HG03064 (cell line): ENCODE measurements at regions not wholly inside any gene's neighbourhood (a gene's known extent, or its start where the extent isn't known, plus 50 kb on each side); places are given as distances from the start of the nearest gene placed in this dataset.
"Not testable (repeated sequence)": the region's sequence is repeated elsewhere in the genome, so short reads cannot be mapped to it uniquely, and the experiment has no call there.

ENCODE experiments used
- ATAC-seq: cut with Tn5 transposase; IDR thresholded peaks from one replicate; pipeline ENCODE4 v1.9.1; 2021; ENCODE audit warnings: low read depth; ENCODE audit not compliant: unreplicated experiment

GRCh38 chr4:84151574-84151973 is 347.5 kb downstream of the NKX6-1 start:
- no peak for ATAC-seq

- no peak for ATAC-seq
Observed at GRCh38 chr4:84150177-84150576, 348.9 kb downstream of the NKX6-1 start.

GRCh38 chr4:84147831-84148230 is 351.3 kb downstream of the NKX6-1 start:
- ATAC-seq = no peak

DNA sequence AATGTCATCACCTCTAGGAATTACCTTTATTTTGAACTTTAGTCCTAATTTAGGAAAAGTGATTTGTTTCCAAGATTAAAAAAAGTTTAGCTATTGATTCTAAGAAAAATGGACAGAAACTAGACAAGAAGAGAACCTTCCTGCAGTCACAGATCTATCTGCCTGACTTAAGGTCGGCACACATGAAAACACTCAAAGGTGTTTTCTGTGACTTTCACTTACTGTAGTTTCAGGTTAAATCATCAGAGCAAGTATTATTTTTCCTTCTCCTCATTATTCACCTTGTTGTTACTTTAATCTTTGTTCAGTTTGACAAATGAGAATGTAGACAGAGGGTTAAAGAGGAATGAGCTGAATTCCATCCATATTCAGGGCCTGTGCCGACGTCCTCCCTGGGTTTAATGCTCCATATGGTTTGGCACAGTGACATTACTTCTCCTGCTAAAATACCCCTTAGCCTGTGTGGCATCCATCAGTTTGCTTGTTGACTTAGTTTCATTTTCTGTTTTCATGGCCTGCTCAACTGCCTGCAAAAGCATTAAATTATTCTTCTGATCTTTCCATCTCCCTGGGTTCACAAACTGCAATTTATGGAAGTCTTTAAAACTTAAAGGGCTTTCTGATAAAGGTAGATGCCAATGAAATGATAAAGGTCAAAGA is 352.7 kb downstream of the NKX6-1 start:
- ATAC-seq = no peak

- no peak for ATAC-seq
Observed at GRCh38 chr4:84145176-84145575, 353.9 kb downstream of the NKX6-1 start.

GRCh38 chr4:84126911-84127310 is 372.2 kb downstream of the NKX6-1 start:
- not testable (repeated sequence) for ATAC-seq

- ATAC-seq = no peak
Observed at GRCh38 chr4:84126061-84126787, 372.9 kb downstream of the NKX6-1 start.

DNA sequence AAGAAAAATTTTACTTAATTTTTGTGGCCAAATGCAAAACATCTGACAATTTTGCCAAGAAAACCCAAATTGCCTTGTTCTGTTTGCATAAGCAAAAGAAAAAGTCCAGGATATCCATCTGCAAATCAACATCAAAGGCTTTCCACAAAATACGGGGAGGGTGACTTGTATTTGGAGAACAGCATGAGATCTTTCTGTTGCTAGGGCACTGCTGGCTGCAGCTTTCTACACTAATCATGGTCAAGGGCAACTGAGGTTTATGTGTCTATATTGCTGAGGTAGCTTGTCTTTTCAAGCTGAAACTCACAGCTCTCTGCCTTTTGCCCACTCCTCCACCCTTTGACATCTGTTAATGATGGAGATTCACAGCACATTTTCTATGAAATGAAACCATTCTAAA is 389.1 kb downstream of the NKX6-1 start:
- no peak for ATAC-seq

DNA sequence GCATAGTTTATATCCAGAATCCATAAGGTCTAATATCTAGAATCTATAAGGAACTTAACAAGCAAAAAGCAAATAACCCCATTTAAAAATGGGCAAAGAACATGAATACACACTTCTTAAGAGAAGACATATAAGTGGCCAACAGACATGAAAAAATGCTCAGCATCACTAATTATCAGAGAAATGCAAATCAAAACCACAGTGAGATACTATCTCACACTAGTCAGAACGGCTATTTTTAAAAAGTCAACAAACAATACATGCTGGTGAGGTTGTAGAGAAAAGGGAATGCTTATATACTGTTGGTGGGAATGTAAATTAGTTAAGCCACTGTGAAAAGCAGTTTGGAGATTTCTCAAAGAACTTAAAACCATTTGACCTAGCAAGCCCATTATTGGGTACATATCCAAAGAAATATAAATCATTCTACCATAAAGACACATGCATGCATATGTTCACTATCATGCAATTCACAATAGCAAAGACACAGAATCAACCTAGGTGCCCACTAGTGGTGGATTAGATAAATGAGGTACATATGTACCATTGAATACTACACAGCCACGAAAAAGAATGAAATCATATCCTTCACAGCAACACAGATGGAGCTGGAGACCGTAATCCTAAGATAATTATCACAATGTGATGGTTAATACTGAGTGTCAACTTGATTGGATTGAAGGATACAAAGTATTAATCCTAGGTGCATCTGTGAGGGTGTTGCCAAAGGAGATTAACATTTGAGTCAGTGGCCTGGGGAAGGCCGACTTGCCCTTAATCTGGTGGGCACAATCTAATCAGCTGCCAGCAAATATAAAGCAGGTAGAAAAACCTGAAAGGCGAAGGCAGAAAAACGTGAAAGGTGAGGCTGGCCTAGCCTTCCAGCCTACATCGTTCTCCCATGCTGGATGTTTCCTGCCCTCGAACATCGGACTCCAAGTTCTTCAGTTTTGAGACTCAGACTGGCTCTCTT is 397.2 kb downstream of the NKX6-1 start:
- ATAC-seq = not testable (repeated sequence)

DNA sequence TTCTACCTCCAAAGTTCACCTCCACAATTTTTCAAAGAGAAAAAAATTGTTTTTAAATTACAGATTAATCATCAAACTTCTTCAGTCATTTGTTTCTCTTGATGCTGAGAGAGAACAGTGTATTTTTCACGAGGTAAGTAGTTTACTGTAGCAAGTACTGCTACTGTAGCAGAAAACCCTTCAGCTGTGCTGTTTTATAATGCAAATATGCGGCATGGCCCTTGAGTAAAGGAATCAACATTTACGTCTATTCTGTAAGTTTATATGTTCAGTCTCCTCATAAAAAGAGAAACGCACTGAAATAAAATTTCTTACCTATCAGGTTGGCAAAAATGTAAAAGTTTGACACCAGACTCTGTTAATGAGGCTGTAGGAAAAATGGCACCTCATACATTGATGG is 399.0 kb downstream of the NKX6-1 start:
- no peak for ATAC-seq

GRCh38 chr4:84099599-84099998 is 399.5 kb downstream of the NKX6-1 start:
- ATAC-seq = no peak

GRCh38 chr4:84091266-84091665 is 407.8 kb downstream of the NKX6-1 start:
- no peak for ATAC-seq

GRCh38 chr4:84089652-84090437 is 409.2 kb downstream of the NKX6-1 start:
- ATAC-seq = no peak

DNA sequence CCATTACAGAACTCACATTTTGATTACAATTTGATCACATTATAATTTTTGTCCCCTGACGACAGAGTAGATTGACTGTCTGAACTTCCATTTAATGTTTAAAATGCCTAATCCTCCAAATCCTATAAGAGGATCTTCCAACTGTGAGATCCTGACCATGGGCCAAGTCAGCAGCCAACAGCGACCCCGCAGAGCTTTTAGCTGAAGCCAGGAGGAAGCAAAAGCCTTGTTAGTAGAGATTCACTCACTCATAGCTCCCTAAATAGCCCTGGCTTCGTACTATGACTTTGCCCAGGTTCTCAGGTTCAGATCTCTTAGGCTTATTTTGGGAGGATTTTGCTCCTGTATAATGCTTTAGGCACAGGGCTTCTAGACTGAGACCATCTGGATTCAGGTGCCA is 413.1 kb downstream of the NKX6-1 start:
- no peak for ATAC-seq

DNA sequence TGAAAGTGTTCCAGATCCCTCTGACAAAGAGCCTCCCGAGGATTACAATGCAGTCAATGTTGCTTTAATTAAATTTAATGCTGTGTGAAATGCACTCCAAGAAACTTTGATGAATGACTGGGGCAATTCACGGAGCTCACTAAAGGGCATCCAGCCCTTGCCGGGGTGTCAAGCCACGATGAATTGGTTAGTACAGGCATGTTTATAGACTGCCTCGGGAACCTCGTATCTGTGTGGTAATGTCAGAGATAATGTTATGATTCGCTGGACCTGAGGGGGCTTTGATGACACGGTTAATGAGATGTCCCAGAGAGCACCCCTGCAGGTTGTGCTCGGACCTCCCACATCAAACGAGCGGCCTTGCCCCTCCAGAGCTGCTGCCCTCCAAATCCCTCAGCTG is 428.8 kb downstream of the NKX6-1 start:
- ATAC-seq = no peak

DNA sequence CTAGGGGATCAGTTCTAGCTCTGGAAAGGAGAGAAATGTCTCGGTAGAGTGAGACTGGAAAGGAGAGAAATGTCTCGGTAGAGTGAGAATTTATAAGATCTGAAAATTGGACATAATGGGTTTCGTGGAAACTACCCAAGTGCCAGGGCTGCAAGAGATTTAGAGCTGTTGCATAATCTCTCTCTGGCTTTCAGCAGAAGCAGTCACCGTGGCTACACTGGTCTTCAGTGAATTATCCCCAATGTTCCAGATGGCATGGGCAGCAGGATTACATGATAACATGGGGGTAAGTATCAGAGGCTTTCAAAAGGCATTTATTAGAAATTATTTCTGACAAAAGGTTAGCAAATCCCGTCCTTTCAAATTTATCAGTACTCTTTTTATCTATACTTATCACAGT is 435.5 kb downstream of the NKX6-1 start:
- ATAC-seq = no peak

DNA sequence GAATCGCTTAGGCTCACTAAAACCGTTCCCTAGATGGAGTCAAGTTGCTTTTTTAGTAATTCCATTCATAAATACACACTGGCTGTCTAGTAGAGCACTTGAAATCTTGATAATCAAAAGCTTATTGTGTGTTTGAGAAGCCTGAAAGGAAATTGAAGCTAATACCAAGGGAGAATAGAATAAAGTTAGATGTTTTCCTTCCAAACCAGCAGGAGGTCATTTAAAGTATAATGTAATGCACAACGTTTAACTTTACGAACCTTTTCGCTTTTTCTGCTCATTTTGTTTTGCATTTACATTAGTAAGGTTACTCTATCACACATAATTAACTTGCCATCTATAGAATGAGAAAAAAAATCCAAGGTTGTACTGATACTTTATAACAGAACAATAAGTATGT is 440.9 kb downstream of the NKX6-1 start:
- ATAC-seq = no peak

DNA sequence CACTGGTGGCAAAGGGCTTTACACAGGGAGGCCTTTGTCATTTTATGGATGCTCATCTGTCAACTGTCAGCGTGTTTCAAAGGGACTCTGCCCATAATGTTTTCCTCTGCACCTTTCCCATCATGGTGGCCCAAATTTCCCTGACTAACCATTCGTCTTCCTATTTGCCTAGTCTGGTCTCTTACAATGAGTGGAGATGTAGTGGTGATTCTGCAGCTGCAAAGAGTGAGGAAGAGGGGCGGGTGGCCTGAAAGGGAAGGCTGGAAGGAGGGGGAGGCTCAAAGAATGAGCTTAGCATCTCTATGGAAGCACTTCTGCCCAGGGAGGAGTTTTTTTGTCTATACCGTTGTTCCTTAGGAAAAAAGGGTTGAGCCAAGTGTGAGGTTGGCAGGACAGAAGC is 447.5 kb downstream of the NKX6-1 start:
- no peak for ATAC-seq

DNA sequence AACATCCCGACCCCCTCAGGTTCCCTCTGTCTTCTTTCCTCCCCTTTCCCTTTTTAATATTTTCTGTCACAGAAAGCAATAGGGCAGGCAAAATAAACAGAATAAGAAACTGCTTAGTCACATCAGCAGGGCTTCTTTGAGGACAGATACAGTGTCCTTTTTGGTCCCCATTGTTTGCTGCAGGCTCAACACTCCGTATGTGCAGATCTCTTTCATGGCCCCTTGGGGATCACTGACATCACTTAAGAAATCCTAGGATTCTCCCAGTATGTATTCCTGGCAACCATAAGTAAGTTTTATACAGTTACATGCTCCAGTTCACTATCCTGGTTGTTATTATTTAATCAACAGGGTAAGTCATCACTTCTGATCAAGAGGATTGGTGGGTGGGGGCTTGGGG is 448.0 kb downstream of the NKX6-1 start:
- ATAC-seq = no peak

DNA sequence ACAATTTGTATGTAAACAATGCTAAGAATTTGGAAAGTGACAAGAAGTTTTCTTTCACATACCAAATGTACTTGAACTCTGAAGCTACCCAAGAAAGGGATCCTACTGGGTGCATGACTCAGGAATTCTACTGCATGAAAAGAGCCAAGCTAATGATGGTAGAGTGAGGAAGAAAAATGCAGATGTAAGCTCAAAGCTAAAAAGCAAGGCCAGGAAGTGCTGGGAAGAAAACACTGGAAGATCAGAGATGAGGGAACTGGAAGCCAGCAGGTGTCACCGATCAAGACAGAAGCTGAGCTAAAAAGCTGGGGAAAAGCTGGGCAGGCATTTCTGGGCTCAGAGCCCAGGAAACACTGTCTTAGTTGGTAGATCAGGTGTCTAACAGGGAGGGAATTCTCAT is 449.1 kb downstream of the NKX6-1 start:
- no peak for ATAC-seq
